Memory B cell (primary cell): ENCODE measurements at regions not wholly inside any gene's neighbourhood (a gene's known extent, or its start where the extent isn't known, plus 50 kb on each side); places are given as distances from the start of the nearest gene placed in this dataset.

Experiments
- ATAC-seq: fragments of 150-1000 bp; cut with Tn5 transposase; 2 replicates; pipeline ENCODE4 v1.10.0; 2021; ENCODE audit warnings: low read depth, mild to moderate bottlenecking, moderate library complexity
- DNase-seq, 2 donors: peaks; one replicate each; pipeline ENCODE4 v3.0.0; 2022; ENCODE audit warnings: low spot score in 2 of 2
- H3K27ac Mint-ChIP-seq: one replicate; pipeline ENCODE4 v1.8.0; 2022; ENCODE audit warnings: mild to moderate bottlenecking, moderate library complexity, mixed read lengths
- H3K27me3 Mint-ChIP-seq: one replicate; pipeline ENCODE4 v1.8.0; 2022; ENCODE audit warnings: mixed read lengths
- H3K36me3 Mint-ChIP-seq: one replicate; pipeline ENCODE4 v1.8.0; 2022; ENCODE audit warnings: mild to moderate bottlenecking, mixed read lengths
- H3K4me1 Mint-ChIP-seq: one replicate; pipeline ENCODE4 v1.8.0; 2022; ENCODE audit warnings: mixed read lengths
- H3K4me3 Mint-ChIP-seq: one replicate; pipeline ENCODE4 v1.8.0; 2022; ENCODE audit warnings: mild to moderate bottlenecking, moderate library complexity, mixed read lengths
- H3K9me3 Mint-ChIP-seq: one replicate; pipeline ENCODE4 v1.8.0; 2022; ENCODE audit warnings: mixed read lengths

- ATAC-seq (no peak), DNase-seq (no peak)
- Mint-ChIP-seq H3K9me3 (peaks cover 2% of the 10 kb centered on the region), H3K36me3 (peaks cover 2% of the 10 kb centered on the region), H3K27ac (no peak overlapping the region), H3K27me3 (peaks cover 1% of the 10 kb centered on the region), H3K4me1 (peaks cover 15% of the 10 kb centered on the region), H3K4me3 (no peak overlapping the region)
Observed at GRCh38 chr12:93204896-93205295, 172.8 kb upstream of the NUDT4 start.

- H3K4me1 Mint-ChIP-seq: peaks cover 12% of the 10 kb centered on the region
- no peak for DNase-seq
- H3K27ac Mint-ChIP-seq: no peak overlapping the region
- H3K4me3 Mint-ChIP-seq: no peak overlapping the region
- no peak for ATAC-seq
- H3K27me3 Mint-ChIP-seq: no peaks in the 10 kb centered on the region
- peaks cover 2% of the 10 kb centered on the region for H3K9me3 Mint-ChIP-seq
- peaks cover 2% of the 10 kb centered on the region for H3K36me3 Mint-ChIP-seq
Observed at GRCh38 chr12:93205361-93205760, 172.4 kb upstream of the NUDT4 start.

GRCh38 chr12:93208011-93208410, 169.7 kb upstream of the NUDT4 start:
- H3K9me3 Mint-ChIP-seq: no peaks in the 10 kb centered on the region
- peaks cover 8% of the 10 kb centered on the region for H3K4me1 Mint-ChIP-seq
- H3K27ac Mint-ChIP-seq: no peak overlapping the region

GRCh38 chr12:93214523-93215289, 163.0 kb upstream of the NUDT4 start:
- H3K4me1 Mint-ChIP-seq: peaks cover 8% of the 10 kb centered on the region
- H3K27me3 Mint-ChIP-seq: no peaks in the 10 kb centered on the region
- DNase-seq (no peak), ATAC-seq (no peak)
- no peak overlapping the region for H3K27ac Mint-ChIP-seq
- no peaks in the 10 kb centered on the region for H3K9me3 Mint-ChIP-seq
- peaks cover 2% of the 10 kb centered on the region for H3K36me3 Mint-ChIP-seq
- H3K4me3 Mint-ChIP-seq: no peak overlapping the region

More at GRCh38 chr12:93208011-93208410, 169.7 kb upstream of the NUDT4 start:
- no peak for DNase-seq
- ATAC-seq: no peak
- Mint-ChIP-seq H3K4me3 (no peak overlapping the region), H3K27me3 (no peaks in the 10 kb centered on the region), H3K36me3 (no peaks in the 10 kb centered on the region)

DNA sequence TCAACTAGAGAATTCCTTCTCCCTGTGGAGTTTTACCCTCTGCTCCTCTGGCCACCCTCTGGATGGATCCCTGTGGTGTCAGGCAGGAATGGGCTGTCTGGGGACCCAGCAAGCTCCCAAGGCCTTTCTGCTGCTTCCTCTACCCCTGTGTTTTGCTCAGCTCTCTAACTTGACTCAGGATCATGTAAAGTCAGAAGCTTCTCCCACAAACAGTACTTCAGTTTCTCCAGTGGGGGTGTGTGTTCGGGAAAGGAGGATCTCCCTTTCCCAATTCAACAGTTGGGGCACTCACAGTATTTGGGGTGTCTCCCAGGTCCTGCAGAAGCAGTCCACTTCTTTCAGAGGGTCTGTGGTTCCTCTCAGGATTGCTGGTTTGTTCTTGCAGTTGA, 162.4 kb upstream of the NUDT4 start:
- Mint-ChIP-seq H3K36me3 (peaks cover 2% of the 10 kb centered on the region), H3K27ac (no peak overlapping the region), H3K27me3 (no peaks in the 10 kb centered on the region), H3K9me3 (no peaks in the 10 kb centered on the region), H3K4me1 (peaks cover 8% of the 10 kb centered on the region), H3K4me3 (no peak overlapping the region)
- ATAC-seq (no peak), DNase-seq (no peak)

DNA sequence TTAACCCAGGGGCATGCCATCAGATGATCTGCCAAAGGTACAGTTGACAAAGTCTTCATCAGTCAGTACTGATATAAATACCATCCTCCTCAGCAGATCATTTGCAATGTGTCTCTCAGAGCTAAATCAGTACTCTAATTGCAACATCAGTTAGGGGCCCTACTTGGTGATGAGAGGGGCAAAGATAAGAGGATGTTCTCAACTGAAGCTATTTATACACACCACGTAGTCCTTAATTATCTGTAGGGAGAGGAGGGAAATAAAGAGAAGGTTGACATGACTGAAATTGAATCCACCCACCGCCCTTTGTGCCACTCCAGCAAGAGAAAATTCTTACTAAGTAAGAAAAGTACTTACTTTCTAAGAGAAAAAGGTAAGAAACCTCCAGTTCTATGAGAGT, 157.8 kb upstream of the NUDT4 start:
- DNase-seq: no peak
- peaks cover 8% of the 10 kb centered on the region for H3K4me1 Mint-ChIP-seq
- H3K27me3 Mint-ChIP-seq: no peaks in the 10 kb centered on the region
- H3K36me3 Mint-ChIP-seq: peaks cover 9% of the 10 kb centered on the region
- H3K27ac Mint-ChIP-seq: no peak overlapping the region
- peaks cover 8% of the 10 kb centered on the region for H3K9me3 Mint-ChIP-seq
- ATAC-seq: no peak
- H3K4me3 Mint-ChIP-seq: no peak overlapping the region

- H3K9me3 Mint-ChIP-seq: peaks cover 8% of the 10 kb centered on the region
- no peaks in the 10 kb centered on the region for H3K27me3 Mint-ChIP-seq
- peaks cover 9% of the 10 kb centered on the region for H3K36me3 Mint-ChIP-seq
- no peak overlapping the region for H3K4me3 Mint-ChIP-seq
- no peak overlapping the region for H3K27ac Mint-ChIP-seq
- no peak for ATAC-seq
- H3K4me1 Mint-ChIP-seq: peaks cover 8% of the 10 kb centered on the region
- no peak for DNase-seq
Observed at GRCh38 chr12:93221841-93222240, 155.9 kb upstream of the NUDT4 start.

DNA sequence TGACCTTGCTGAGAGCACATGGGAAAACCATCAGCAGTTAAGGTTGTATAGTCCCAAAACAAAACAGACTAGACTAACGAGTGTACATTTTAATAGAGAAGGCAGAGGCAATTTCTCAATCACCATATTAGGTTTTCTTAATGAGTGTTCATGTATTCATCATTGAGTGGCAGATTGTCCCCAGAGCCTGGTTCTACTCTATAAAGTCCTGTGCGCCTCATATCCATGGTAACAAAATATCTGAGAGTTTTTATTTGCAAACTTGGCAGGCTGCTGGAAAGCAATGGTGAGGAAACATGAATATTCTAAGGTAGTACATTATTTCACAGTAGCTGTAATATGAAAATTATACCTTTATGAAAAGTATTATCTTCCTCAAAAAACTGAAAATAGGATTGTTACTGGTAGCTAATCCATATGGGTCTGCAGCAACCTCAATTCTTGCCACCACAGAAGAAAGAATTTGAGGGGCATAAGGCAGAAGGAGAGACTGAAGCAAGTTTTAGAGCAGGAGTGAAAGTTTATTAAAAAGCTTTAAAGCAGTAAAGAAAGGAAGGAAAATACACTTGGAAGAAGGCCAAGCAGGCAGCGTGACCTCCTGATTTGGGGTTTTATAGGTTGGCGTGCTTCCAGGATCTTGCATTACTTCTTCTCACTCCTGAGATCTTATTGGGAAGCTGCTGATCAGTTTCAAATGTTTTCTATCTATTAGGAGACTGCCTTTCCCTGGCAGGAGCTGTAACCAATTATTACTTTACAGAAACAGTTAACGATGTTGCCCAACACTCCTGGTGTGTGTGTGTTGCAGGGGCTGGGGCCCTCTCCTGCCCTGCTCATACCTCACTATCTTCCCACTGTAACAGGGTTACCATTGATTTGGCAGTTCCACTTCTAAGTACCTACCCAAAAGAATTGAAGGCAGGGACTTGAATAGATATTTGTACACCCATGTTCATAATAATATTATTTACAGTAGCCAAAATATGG, 154.0 kb upstream of the NUDT4 start:
- H3K4me3 Mint-ChIP-seq: no peak overlapping the region
- DNase-seq: no peak
- H3K4me1 Mint-ChIP-seq: peaks cover 2% of the 10 kb centered on the region
- no peaks in the 10 kb centered on the region for H3K27me3 Mint-ChIP-seq
- H3K36me3 Mint-ChIP-seq: peaks cover 7% of the 10 kb centered on the region
- no peak for ATAC-seq
- peaks cover 10% of the 10 kb centered on the region for H3K9me3 Mint-ChIP-seq
- no peak overlapping the region for H3K27ac Mint-ChIP-seq

GRCh38 chr12:93225094-93225493, 152.6 kb upstream of the NUDT4 start:
- Mint-ChIP-seq H3K4me3 (no peak overlapping the region), H3K36me3 (peaks cover 9% of the 10 kb centered on the region), H3K4me1 (peaks cover 2% of the 10 kb centered on the region), H3K27ac (no peak overlapping the region), H3K27me3 (no peaks in the 10 kb centered on the region), H3K9me3 (peaks cover 10% of the 10 kb centered on the region)
- DNase-seq (no peak), ATAC-seq (no peak)

DNA sequence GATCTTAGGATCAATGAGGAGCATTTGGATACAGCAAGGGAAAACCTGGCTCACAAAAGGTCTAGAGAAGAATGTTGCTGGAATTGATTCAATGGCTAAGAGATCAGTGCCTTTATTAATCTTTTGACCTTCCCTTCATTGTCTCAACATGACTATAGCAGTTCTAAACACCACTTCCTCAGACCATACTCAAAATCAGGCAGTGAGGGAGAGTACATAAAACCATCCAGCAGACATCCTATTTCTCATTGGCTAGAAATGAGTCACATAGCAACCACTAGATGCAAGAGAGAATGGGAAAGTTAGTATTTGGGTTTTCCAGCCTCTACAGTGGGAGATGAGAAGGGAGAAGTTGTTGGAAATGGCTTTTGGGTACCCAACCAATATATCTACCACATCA, 151.4 kb upstream of the NUDT4 start:
- Mint-ChIP-seq H3K4me3 (no peak overlapping the region), H3K9me3 (peaks cover 7% of the 10 kb centered on the region), H3K27ac (no peak overlapping the region), H3K27me3 (no peaks in the 10 kb centered on the region), H3K4me1 (peaks cover 2% of the 10 kb centered on the region), H3K36me3 (peaks cover 8% of the 10 kb centered on the region)
- no peak for ATAC-seq
- no peak for DNase-seq

DNA sequence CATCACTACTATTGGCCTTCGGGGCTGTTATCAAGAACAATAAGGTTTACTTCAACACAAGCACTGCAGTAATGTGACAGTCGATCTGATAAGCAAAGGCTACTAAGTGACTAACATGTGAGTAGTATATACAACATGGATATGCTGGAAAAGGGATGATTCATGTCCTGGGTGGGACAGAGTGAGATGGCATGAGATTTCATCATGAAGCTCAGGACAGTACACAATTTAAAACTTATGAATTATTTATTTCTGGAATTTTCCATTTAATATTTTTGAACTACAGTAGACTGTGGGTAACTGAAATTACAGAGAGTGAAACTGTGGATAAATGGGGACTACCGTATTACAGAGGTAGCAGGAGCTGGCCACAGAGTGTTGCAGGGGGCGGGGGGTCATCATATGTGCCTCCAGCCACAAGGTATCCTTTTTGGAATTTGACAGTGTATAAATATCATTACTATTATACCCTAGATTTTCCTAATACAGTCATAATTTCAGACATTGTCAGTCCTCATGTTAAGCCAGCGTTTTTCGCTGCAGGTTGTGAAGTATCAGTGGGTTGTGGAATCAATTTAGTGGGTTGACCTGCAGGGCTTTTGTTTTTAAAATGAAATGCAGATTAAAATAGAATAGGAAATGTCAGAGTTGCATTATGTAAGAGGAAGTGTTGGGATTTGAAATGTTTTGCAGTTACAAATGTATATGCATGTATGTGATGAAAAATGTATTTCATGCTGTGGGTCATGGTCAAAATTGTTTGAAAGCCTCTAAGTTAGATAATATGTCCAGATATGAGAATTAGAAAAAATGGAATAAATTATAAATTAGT, 148.0 kb upstream of the NUDT4 start:
- Mint-ChIP-seq H3K9me3 (peaks cover 1% of the 10 kb centered on the region), H3K27me3 (no peaks in the 10 kb centered on the region), H3K4me3 (no peak overlapping the region), H3K36me3 (peaks cover 3% of the 10 kb centered on the region), H3K4me1 (no peaks in the 10 kb centered on the region), H3K27ac (no peak overlapping the region)
- ATAC-seq (no peak), DNase-seq (no peak)

DNA sequence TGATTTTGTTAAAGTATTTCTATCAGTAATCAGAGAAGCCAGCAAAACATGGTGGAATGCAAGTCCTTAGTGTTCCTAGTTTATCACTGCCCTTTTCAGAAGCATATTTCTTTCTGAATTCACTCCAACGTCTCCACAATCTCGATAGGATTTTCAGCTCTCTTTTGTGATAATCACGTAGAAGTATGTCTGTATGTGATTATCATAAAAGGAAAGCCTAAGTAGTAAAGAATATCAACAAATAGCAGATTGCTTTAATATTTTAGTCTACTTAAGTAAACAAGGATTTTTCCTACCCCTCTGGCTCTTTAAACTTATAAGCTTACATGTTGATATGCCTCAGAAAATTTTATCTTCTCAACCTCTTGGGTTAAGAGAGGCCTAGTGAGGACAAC, 147.4 kb upstream of the NUDT4 start:
- Mint-ChIP-seq H3K36me3 (peaks cover 3% of the 10 kb centered on the region), H3K4me3 (no peak overlapping the region), H3K9me3 (peaks cover 1% of the 10 kb centered on the region), H3K4me1 (no peaks in the 10 kb centered on the region), H3K27me3 (no peaks in the 10 kb centered on the region), H3K27ac (no peak overlapping the region)
- DNase-seq: no peak
- ATAC-seq: no peak

DNA sequence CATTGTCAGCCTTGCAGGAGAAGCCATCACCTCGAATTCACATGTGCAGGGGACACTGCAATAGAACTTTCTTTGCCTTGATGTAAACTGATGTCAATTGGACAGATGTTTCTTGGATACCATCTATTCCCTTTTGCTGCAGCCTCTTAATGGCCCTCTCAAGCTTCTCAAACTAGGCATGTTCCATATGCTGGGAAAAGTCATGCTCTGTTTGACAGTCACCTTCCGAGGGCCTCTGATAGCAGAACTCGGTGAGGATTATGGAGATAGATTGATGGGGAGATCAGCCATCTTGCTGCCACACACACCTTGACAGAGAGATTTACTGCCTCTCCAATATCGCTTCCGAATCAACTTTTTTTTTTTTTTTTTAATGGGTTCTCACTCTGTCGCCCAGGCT, 145.8 kb upstream of the NUDT4 start:
- peaks cover 1% of the 10 kb centered on the region for H3K9me3 Mint-ChIP-seq
- DNase-seq: no peak
- H3K4me1 Mint-ChIP-seq: no peaks in the 10 kb centered on the region
- H3K36me3 Mint-ChIP-seq: peaks cover 5% of the 10 kb centered on the region
- no peaks in the 10 kb centered on the region for H3K27me3 Mint-ChIP-seq
- no peak for ATAC-seq
- H3K27ac Mint-ChIP-seq: no peak overlapping the region
- no peak overlapping the region for H3K4me3 Mint-ChIP-seq

GRCh38 chr12:93234641-93235040, 143.1 kb upstream of the NUDT4 start:
- Mint-ChIP-seq H3K9me3 (peaks cover 2% of the 10 kb centered on the region), H3K4me1 (no peaks in the 10 kb centered on the region), H3K27ac (no peak overlapping the region), H3K36me3 (peaks cover 5% of the 10 kb centered on the region), H3K4me3 (no peak overlapping the region), H3K27me3 (no peaks in the 10 kb centered on the region)
- ATAC-seq: no peak
- no peak for DNase-seq
